GM10266 (cell line): ENCODE measurements at regions not wholly inside any gene's neighbourhood (a gene's known extent, or its start where the extent isn't known, plus 50 kb on each side); places are given as distances from the start of the nearest gene placed in this dataset.

ENCODE experiments used
- DNase-seq: peaks from one replicate; pipeline ENCODE4 v3.0.0; 2012; ENCODE audit errors: extremely low spot score
- TF ChIP-seq, protein P1 (sequence below): IDR thresholded peaks from 2 replicates; pipeline ENCODE4 v1.5.1; 2012; ENCODE audit warnings: mild to moderate bottlenecking, low read depth; ENCODE audit not compliant: control insufficient read depth, insufficient read depth; ENCODE audit errors: missing control alignments

- DNase-seq = no peak
- TF ChIP-seq, protein P1, sequence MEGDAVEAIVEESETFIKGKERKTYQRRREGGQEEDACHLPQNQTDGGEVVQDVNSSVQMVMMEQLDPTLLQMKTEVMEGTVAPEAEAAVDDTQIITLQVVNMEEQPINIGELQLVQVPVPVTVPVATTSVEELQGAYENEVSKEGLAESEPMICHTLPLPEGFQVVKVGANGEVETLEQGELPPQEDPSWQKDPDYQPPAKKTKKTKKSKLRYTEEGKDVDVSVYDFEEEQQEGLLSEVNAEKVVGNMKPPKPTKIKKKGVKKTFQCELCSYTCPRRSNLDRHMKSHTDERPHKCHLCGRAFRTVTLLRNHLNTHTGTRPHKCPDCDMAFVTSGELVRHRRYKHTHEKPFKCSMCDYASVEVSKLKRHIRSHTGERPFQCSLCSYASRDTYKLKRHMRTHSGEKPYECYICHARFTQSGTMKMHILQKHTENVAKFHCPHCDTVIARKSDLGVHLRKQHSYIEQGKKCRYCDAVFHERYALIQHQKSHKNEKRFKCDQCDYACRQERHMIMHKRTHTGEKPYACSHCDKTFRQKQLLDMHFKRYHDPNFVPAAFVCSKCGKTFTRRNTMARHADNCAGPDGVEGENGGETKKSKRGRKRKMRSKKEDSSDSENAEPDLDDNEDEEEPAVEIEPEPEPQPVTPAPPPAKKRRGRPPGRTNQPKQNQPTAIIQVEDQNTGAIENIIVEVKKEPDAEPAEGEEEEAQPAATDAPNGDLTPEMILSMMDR = no peak
Observed at GRCh38 chr15:81962482-81962881, 83.3 kb downstream of the MEX3B start.

DNA sequence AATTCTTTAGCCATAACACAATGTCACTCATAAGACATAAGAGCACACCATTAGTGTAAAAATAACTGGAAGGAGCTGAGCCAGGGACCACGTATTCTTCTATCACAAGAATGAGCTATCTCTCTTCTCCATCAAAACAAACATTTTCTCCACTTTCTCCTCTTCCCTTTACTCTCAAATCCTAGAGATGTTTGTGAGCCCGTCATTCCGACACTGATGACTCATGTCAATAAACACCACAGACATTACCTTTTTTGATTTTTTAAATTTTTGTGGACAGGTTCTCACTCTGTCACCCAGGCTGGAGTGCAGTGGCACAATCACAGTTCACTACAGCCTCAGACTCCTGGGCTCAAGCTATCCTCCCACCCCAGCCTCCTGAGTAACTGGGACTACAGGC lies 86.6 kb downstream of the MEX3B start:
- TF ChIP-seq, protein P1 = no peak
- no peak for DNase-seq

DNA sequence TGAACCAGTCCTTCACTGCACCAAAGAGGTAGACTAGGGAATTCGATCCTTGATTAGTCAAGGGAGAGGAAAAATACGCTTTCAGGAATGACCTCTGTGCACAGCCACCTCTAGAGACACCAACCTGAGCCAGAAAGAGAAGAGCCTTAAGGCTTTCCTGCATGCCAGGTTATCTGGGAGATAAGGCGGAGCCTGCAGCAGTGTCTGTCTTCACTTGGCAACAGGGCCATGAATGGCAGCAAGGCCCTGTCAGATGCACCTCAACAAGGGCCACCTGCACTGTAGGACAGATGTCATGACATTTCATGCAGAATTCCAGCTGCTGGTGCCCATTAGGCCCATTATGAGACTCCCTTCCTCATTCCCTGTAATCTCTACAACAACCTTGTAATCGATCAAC lies 88.1 kb downstream of the MEX3B start:
- TF ChIP-seq, protein P1 = no peak
- no peak for DNase-seq

GRCh38 chr15:81955382-81956062 lies 90.3 kb downstream of the MEX3B start:
- DNase-seq = no peak
- TF ChIP-seq, protein P1 = no peak

- DNase-seq = no peak
- TF ChIP-seq, protein P1 = no peak
Observed at GRCh38 chr15:81954158-81954783, 91.5 kb downstream of the MEX3B start.

DNA sequence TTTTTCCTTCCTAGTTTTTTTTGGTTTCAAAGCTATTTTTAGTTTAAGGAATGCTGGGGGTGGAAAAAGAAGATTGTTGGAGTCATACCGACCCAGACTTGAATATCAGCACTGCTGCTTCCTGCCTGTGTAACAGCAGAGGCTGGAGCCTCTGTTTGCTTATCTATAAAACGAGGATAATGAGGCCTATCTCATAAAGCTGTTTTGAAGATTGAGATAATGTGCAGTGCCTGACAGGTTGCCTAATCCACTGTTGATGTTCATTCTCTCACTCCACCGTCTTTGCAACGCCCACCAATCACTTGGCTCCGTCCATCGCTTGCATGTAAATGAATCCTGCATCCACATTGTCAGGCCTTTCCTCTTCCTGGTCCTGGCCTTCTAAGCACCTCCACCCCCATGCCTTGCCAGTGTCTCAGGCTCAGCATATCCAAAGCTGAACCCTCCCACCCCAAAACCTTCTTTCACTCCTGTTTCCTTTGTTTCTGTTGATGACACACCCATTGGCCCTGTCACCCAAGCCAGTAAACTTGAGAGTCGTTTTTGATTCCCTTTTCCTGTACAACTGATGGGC lies 94.9 kb downstream of the MEX3B start:
- DNase-seq = no peak
- TF ChIP-seq, protein P1 = no peak

DNA sequence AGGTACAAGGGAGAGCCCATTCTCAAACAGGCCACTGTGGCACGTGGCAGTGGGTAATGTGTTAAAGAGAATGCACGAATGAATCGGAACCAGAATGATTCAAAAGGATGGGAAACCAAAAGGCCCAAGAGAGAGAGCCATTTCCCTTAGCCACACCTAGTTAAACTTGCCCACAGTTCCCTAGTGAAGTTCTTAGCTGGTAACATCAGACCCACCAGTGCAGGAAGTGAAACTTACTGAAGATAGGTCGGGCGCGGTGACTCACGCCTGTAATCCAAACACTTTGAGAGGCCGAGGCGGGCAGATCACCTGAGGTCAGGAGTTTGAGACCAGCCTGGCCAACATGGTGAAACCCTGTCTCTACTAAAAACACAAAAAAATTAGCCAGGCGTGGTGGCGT lies 97.1 kb downstream of the MEX3B start:
- DNase-seq = no peak
- TF ChIP-seq, protein P1 = no peak
